AG08396 (cell line): ENCODE measurements at regions not wholly inside any gene's neighbourhood (a gene's known extent, or its start where the extent isn't known, plus 50 kb on each side); places are given as distances from the start of the nearest gene placed in this dataset.

Experiments used
- DNase-seq: peaks from one replicate; pipeline ENCODE4 v3.0.0; 2012; ENCODE audit warnings: low spot score, mixed read lengths

- no peak for DNase-seq
Measured at GRCh38 chr18:41231681-41232080, 723.4 kb upstream of the PIK3C3 start.

DNA sequence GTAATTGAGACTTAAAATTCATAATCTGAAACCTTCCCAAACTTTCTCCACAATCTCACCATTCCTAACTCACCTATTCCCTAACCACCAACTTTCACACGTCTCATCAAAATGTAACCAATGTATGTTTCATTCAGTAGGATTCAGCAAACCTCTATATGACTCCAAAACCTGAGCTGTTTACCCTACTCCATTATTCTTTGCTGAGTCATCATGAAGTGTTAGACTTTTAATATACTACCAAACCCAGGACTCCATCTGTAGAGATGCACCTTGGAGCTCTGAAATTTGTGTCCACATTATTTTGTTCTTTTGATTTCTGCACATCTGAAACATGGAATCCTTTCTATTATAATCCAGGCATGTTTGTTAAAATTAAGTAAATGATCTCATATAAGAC lies 727.0 kb upstream of the PIK3C3 start:
- no peak for DNase-seq

DNA sequence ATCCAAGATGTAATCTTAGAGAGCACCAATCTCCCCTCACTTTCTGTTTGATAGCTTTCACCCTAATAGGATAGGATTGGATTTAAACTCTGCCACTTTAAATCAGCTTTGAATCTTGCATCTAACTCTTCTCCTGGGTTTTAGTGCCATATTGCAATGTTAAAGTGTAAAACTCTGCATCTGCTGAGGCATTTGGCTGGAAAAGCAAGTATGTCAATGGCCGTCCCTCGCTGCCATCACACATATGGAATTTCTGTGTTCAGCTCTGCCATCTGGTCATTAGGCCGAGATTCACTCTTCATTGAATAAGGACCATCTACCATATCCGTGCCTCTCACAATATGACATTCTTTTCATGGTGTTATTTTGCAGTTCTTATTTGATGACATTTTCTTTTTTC lies 728.1 kb upstream of the PIK3C3 start:
- no peak for DNase-seq

GRCh38 chr18:41226186-41226585 lies 728.8 kb upstream of the PIK3C3 start:
- DNase-seq, result no peak

DNA sequence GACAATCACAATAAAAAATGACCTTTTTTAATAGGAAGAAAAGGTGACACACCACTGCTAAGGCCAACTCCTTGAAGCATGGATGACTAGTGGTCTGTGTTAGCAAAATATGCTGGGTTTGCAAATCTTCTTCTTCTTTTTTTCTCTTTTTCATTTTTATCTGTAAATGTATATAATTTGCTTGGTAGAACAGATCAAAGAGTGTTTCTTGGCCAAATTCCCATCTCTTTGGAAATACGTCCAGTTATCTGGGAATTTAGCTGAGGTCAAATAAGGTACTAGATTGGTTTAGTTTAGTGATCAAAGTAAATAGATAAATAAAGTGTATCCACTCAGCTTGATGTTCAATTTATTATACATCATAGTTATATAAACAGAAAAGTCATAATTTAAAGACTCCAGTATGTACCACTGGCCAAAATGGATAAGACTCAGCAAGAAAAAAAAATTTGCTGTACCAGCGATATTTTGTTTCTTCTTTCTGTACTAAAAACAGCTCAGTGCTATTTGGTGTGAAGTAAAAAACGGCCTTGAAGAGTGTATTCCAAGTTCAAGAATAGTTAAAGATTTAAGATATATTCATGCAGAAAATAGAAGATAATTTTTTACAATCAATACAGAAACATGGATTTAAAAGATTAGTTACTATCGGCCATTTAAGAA lies 738.6 kb upstream of the PIK3C3 start:
- DNase-seq, result no peak

DNA sequence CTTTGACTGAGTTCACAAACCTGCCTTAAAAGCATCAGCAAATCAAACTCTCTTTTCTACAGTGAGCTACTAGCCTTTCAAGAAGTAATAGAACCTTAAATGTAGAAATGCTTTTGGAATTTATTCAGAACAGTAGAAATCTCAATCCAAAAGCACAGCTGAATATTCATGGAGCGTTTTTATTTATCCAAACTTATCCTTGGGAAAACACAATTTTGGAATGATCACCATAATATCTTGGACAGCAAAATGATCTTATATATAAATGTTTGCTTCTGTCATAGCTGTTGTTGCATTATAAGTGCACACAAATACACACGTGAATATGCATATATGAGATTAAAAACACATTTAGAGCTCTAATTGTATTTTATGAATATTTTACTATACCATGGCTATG lies 747.3 kb upstream of the PIK3C3 start:
- no peak for DNase-seq

DNA sequence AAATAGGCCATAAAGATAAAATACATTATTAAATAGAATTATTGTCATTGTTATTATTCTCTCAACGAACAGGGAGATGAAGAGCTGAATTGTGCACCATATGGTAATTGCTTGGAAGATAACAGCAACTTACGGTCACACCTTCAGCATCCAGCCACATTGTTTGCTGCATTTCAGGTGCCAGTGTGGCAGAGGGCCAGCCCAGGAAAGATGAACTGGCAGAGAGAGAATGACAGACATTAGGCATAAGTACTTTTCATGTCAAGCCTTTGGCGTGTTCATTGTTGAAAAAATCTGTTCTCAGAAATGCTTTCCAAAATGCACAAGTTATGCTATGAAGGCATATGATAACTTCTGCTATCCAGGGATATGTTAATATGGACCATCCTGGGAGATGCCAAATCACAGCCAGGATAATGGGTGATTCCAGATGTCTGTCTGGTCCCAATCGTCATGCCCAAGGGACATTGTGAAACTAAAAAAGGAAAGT lies 748.6 kb upstream of the PIK3C3 start:
- no peak for DNase-seq

DNA sequence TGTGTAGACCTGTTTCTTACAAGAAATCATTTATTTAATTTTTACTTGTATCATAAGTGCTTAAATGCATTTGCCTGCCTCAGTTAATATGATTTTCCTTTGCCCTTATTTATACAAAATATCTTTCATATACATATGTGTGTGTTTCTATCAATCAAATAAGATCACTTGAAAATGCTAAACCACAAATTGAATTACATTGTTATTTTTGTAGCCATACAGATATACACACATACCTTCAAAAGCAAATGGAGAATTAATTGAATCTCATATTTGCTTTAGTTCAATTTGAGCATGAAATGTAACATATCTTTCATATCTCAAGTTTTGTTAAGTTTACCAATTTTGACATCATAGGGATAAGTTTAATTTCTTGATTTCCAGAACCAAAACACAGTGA lies 755.8 kb upstream of the PIK3C3 start:
- no peak for DNase-seq

- DNase-seq, result no peak
Measured at GRCh38 chr18:41197967-41198366, 757.1 kb upstream of the PIK3C3 start.

- DNase-seq, result no peak
Measured at GRCh38 chr18:41170346-41170745, 784.7 kb upstream of the PIK3C3 start.

DNA sequence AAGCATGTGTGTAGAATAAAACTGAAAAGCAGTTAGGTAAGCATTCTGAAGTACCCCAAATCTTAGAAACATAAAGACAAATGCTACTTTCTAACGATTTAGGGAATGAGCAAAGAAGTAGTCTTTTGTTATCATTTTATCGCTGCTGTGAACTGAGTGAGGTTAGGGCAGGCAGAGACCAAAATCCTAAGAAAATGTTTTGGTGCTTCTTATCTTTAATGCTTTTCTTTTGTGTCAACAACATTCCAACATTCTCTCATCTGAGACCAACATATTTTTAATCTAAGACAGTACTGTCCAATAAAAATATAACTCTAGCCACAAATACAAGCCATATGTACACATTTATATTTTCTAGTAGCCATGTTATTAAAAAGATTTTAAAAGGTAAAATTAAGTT lies 789.4 kb upstream of the PIK3C3 start:
- DNase-seq, result no peak

- DNase-seq, result no peak
Measured at GRCh38 chr18:41162781-41163180, 792.3 kb upstream of the PIK3C3 start.

DNA sequence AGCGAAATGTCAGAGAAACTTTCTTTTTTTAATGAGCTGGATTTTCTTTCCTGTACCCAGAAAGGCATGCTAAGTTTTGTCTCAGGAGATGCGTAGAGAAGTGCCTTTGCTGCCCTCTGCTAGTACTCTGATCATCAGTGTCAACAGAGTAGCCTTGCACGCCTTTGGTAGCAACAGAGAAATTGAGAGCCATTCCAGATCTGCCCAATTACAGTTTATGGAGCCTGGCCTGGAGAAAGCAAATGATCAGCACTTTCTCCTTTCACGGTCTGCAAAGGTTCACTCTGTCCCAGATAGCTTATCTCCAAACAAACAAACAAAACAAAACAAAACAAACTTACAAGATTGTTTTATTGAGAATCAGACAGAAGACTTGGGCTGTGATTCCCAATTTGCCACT lies 792.8 kb upstream of the PIK3C3 start:
- no peak for DNase-seq

DNA sequence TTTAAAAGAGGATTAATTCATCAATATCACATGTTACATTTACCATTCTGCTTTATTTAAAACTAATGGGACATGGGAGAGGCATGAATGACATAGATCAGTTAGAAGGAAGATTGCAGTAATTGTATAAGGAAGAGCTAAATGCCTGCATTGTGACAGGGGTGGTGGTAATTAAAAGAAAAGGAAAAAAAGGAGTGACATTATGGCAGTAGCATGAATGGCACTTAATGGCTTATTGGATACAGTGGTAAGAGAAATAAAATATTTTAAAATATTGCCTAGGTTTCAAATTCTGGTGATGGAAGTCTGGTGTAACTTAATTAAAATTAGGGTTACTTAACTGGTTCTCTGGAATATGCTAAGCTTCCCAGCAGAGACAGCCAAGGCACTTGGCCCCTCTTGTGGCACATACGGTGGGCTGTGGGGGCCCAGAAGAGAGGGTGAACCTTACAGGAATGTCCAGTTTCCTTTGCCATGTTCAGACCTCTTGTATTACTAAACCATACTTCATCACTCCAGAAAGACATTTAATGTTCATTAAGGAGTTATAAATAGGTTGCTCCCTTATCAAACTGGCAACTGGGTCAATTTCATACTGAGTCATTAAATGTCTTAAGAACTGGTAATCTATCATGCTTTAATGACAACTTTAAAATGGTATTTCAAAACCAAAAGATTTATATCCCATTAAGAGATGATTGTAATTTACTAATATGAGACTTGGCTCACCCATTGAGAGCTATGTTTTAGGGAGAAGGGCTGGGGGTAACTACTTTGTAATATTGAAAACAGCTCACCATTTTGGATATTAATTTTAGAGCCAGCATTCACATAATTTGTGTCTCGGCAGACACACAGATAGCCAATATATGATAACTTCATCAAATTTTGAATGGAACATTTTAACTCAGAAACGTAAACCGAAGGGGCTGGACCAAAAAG lies 798.9 kb upstream of the PIK3C3 start:
- no peak for DNase-seq

DNA sequence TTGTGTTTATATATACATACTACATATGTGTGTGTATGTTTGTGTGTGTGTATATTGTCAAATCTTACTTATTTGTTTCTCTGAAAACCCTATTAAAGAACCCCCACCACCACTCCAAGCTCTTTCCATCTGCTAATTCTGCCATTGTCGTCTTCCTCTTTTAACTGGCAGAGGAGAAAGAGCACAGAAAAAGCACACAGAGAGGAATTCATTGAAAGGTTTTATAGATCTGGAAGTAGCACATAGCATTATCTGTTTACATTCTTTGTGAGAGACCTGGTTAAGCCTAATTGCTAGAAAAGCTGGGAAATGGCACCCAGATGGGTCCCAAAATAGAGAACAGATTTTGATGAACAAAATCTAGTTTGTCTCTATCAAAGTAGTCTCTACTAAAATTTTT lies 800.0 kb upstream of the PIK3C3 start:
- DNase-seq, result no peak

DNA sequence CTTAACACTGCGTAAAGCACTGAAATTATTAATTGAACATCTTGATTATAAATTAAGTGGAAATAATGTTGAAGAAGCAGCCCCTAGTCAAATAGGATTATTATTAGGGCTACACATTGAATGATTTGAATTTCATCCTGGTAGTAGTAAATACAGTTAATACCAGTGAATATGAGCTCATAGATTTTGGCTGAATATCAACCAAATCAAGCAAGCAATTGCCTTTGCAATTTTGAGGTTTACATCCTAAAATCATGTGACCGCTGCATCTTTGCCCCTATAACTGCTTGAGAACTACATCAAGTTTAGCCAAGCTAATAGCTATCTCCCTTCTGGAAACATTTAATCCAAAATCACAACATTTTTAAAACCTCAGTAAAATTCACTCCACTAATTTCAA lies 801.2 kb upstream of the PIK3C3 start:
- no peak for DNase-seq

DNA sequence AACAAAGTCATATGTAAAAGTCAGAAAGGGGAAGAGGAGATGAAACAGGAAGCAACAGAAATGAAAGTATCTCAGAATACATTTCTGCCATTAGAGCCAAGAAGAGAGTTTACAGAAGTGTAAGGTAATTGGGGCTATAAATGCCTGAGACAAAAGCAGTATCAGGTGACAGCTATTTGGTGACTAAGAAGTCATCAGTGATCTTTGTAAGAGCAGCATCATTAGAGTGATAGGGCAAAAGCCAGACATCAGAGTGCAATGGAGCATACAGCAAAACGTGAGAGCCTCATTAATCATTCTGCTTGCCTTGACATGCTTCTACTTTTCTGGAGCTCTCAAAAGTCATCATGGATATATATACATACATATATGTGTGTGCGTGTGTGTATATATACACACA lies 804.7 kb upstream of the PIK3C3 start:
- no peak for DNase-seq

- DNase-seq, result no peak
Measured at GRCh38 chr18:41146301-41146700, 808.7 kb upstream of the PIK3C3 start.

- no peak for DNase-seq
Measured at GRCh38 chr18:41145516-41145915, 809.5 kb upstream of the PIK3C3 start.

- DNase-seq, result no peak
Measured at GRCh38 chr18:41144441-41144840, 810.6 kb upstream of the PIK3C3 start.

GRCh38 chr18:41140506-41140905 lies 814.5 kb upstream of the PIK3C3 start:
- DNase-seq, result no peak

DNA sequence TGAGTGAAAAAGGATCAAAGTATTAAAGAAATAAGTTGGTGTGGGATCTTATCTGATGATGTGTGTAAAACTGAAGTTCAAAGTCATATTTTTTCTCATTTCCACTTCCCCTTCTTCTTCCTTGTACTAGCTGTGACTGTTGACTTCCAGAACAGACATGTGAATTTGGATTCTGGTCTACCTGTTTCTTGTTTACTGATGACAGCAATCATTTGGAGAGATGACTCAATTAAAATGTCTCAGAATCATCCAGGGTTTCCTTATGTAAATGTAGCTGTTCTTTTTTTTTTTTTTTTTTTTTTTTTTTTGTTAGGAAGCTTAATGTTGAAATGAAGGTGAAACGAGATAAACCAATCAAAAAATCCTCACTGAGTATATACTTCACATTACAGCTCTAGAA lies 819.9 kb upstream of the PIK3C3 start:
- DNase-seq, result no peak

DNA sequence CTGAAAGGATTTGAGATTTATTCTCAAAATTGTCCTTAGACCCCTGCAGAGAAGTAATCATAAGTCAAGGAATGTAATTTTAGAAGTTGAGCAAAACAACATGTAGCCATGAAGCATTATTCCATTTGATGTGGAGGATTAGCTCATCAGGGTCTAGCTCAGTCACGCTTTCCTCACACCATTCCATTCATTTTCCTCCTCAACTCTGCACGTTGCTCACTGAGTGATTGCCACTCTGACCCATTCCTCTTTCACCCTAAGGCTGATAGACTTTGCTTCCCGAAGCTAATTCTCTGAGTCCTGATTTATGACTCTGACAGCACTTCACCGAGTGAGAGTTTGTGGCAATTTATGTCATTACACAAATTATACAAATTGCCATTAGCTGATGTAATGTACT lies 820.6 kb upstream of the PIK3C3 start:
- DNase-seq, result no peak
